ENCODE measurements at regions not wholly inside any gene's neighbourhood (a gene's known extent, or its start where the extent isn't known, plus 50 kb on each side); places are given as distances from the start of the nearest gene placed in this dataset.

- Histone ChIP-seq H3K14ac (ENCODE audit: insufficient read depth, low read length) (no peak overlapping the region), H2BK20ac (ENCODE audit: low read depth, low read length, poor library complexity, severe bottlenecking) (no peak overlapping the region), H3K9me3 (ENCODE audit: control insufficient read depth, low read depth, low read length) (no peaks in the 10 kb centered on the region), H3K79me2 (ENCODE audit: insufficient read depth, low read length) (no peaks in the 10 kb centered on the region), H4K8ac (replicated peaks; ENCODE audit: insufficient read length, low read depth, low read length) (no peak overlapping the region), H2BK120ac (ENCODE audit: low read depth, low read length, poor library complexity, severe bottlenecking) (no peak overlapping the region), H3T11ph (ENCODE audit: low read length) (no peak overlapping the region), H3K27me3 (ENCODE audit: insufficient read depth, low read length) (no peaks in the 10 kb centered on the region), H3K79me1 (ENCODE audit: insufficient read depth, low read depth, low read length, poor library complexity, severe bottlenecking) (no peaks in the 10 kb centered on the region), H3K56ac (ENCODE audit: insufficient read length, low read depth, low read length) (no peak overlapping the region), H3K4ac (ENCODE audit: low read depth, low read length) (no peak overlapping the region), H3K4me2 (ENCODE audit: insufficient read depth, insufficient read length, low read length) (no peak overlapping the region), H2BK12ac (ENCODE audit: insufficient read length, low read depth, low read length) (no peak overlapping the region), H3K4me1 (ENCODE audit: insufficient read depth, low read length) (no peaks in the 10 kb centered on the region), H4K20me1 (ENCODE audit: control insufficient read depth, insufficient read depth, insufficient read length) (no peaks in the 10 kb centered on the region), H2AFZ (ENCODE audit: low read length) (no peak overlapping the region), H3K9ac (ENCODE audit: extremely low read depth, insufficient read length, low read length) (no peak overlapping the region), H4K5ac (ENCODE audit: insufficient read length, low read depth, low read length) (no peak overlapping the region), H3K27ac (ENCODE audit: insufficient read length, low read depth, low read length) (no peak overlapping the region), H2BK15ac (ENCODE audit: low read depth, low read length) (no peak overlapping the region), H2AK5ac (ENCODE audit: insufficient read length, low read length) (no peak overlapping the region), H3K23ac (ENCODE audit: insufficient read length, low read depth, low read length) (no peak overlapping the region), H3K18ac (ENCODE audit: insufficient read length, low read depth, low read length) (no peak overlapping the region), H3K23me2 (ENCODE audit: insufficient read length, low read depth, low read length, poor library complexity, severe bottlenecking) (no peaks in the 10 kb centered on the region), H4K91ac (ENCODE audit: insufficient read length, low read depth, low read length) (no peak overlapping the region), H2BK5ac (ENCODE audit: insufficient read length, low read length) (no peak overlapping the region)
- Mint-ChIP-seq H3K9me3 (peaks cover 0 to 2% of the 10 kb centered on the region in 2 experiments; a peak in 2 of 5 replicates), H3K27me3 (ENCODE audit: low read depth) (no peaks in the 10 kb centered on the region), H3K36me3 (ENCODE audit: insufficient read depth in 1 of 3, low read depth in 3 of 3) (no peaks in the 10 kb centered on the region; a peak in 1 of 7 replicates), H3K27ac (no peak overlapping the region), H3K4me1 (no peaks in the 10 kb centered on the region; a peak in 1 of 4 replicates), H3K4me3 (no peak overlapping the region)
- TF ChIP-seq, protein P1, sequence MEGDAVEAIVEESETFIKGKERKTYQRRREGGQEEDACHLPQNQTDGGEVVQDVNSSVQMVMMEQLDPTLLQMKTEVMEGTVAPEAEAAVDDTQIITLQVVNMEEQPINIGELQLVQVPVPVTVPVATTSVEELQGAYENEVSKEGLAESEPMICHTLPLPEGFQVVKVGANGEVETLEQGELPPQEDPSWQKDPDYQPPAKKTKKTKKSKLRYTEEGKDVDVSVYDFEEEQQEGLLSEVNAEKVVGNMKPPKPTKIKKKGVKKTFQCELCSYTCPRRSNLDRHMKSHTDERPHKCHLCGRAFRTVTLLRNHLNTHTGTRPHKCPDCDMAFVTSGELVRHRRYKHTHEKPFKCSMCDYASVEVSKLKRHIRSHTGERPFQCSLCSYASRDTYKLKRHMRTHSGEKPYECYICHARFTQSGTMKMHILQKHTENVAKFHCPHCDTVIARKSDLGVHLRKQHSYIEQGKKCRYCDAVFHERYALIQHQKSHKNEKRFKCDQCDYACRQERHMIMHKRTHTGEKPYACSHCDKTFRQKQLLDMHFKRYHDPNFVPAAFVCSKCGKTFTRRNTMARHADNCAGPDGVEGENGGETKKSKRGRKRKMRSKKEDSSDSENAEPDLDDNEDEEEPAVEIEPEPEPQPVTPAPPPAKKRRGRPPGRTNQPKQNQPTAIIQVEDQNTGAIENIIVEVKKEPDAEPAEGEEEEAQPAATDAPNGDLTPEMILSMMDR (conservative IDR thresholded peaks at IDR 0.05): no peak
- no peak for DNase-seq
- WGBS (ENCODE audit: extremely low coverage, insufficient read length, low lambda C conversion rate): no CpG with 5 or more reads among the region's 1 CpG
These were observed 798.3 kb upstream of the SLC35B3 start for GRCh38 chr6:9233686-9234085.

Data from H9 (cell line).